ENCODE measurements at regions not wholly inside any gene's neighbourhood (a gene's known extent, or its start where the extent isn't known, plus 50 kb on each side); places are given as distances from the start of the nearest gene placed in this dataset.

DNA sequence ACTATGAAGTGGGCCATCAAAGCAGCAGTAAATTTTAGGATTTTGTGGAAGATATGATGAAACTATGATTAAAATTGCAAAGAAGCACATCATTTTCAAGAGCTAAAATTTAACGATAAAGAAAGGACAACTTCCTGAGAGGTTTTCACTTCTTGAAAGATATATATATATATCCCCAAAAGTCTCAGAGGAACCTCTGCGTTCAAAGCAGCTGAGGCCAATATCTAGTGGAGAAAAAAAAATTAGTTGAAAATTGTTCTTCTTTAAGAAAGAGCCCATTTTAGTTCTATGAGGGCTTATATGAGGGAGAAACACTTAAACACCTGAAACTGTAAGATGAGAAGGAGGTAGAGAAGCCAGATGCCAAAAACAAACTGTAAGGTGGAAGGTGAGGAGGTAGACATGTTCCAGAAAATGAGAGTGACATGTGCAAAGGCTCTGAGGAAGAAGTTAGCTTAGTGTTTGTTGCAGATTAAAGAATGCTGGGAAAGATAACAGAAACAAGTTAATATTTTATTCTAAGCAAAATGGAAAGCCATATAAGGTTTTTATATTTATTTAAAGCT, 72.9 kb upstream of the VRK2 start:
- no peak overlapping the region for H3K27ac Mint-ChIP-seq
- no peaks in the 10 kb centered on the region for H3K4me1 Mint-ChIP-seq (ENCODE audit: low read depth)
- POLR2A ChIA-PET: no interaction called here
- H3K36me3 Mint-ChIP-seq (ENCODE audit: low read depth): no peaks in the 10 kb centered on the region
- DNase-seq (no peak), ATAC-seq (no peak)
- intact Hi-C loops (cut with micrococcal nuclease): no loop called here
- peaks cover 1% of the 10 kb centered on the region for H3K9me3 Mint-ChIP-seq
- no peaks in the 10 kb centered on the region for H3K27me3 Mint-ChIP-seq
- no peak overlapping the region for H3K4me3 Mint-ChIP-seq
- CTCF ChIA-PET: no interaction called here
- TF ChIP-seq, protein P1, sequence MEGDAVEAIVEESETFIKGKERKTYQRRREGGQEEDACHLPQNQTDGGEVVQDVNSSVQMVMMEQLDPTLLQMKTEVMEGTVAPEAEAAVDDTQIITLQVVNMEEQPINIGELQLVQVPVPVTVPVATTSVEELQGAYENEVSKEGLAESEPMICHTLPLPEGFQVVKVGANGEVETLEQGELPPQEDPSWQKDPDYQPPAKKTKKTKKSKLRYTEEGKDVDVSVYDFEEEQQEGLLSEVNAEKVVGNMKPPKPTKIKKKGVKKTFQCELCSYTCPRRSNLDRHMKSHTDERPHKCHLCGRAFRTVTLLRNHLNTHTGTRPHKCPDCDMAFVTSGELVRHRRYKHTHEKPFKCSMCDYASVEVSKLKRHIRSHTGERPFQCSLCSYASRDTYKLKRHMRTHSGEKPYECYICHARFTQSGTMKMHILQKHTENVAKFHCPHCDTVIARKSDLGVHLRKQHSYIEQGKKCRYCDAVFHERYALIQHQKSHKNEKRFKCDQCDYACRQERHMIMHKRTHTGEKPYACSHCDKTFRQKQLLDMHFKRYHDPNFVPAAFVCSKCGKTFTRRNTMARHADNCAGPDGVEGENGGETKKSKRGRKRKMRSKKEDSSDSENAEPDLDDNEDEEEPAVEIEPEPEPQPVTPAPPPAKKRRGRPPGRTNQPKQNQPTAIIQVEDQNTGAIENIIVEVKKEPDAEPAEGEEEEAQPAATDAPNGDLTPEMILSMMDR (IDR thresholded peaks at IDR 0.05): no peak

DNA sequence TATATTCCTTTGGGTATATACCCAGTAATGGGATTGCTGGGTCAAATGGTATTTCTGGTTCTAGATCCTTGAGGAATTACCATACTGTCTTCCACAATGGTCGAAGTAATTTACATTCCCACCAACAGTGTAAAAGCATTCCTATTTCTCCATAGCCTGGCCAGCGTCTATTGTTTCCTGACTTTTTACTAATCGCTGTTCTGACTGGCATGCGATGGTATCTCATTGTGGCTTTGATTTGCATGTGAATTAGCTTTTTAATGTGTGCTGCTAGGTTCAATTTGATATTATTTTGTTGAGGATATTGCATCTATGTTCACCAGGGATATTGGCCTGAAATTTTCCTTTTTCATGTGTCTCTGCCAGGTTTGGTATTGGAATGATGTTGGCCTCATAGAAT, 67.4 kb upstream of the VRK2 start:
- ATAC-seq: no peak
- H3K4me3 Mint-ChIP-seq: no peak overlapping the region
- TF ChIP-seq, protein P1 (IDR thresholded peaks at IDR 0.05): no peak

DNA sequence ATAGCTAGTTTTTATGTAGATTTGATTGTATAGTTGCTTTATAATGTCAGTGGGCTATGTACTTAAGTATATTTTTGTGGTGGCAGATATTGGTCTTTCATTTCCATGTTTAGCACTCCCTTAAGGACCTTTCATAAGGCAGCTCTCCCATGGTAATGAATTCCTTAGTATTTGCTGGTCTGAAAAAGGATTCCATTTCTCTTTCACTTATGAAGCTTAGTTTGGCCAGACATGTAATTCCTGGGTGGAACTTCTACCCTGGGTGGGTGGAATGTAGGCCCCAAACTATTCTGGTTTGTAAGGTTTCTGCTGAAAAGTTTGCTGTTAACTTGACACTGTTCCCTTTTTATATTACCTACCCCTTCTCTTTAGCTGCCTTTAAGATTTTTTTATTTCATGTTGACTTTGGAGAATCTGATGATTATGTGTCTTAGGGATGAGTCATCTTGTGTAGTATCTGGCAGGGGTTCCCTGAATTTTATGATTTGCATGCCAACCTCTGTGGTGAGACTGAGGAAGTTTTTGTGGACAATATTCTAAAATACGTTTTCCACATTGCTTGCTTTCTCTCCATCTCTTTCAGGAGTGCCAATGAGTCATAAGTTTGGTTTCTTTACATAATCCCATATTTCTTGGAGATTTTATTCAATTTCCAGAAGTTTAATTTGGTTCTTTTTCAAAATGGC, 65.4 kb upstream of the VRK2 start:
- ATAC-seq (no peak), DNase-seq (no peak)
- CTCF ChIA-PET: no interaction called here
- intact Hi-C loops (cut with micrococcal nuclease): no loop called here
- POLR2A ChIA-PET: no interaction called here
- Mint-ChIP-seq H3K9me3 (no peaks in the 10 kb centered on the region), H3K27ac (no peak overlapping the region), H3K4me3 (no peak overlapping the region), H3K36me3 (ENCODE audit: low read depth) (no peaks in the 10 kb centered on the region), H3K27me3 (peaks cover 2% of the 10 kb centered on the region), H3K4me1 (ENCODE audit: low read depth) (no peaks in the 10 kb centered on the region)
- TF ChIP-seq, protein P1 (IDR thresholded peaks at IDR 0.05): no peak

More for the DNA sequence above, 67.4 kb upstream of the VRK2 start:
- intact Hi-C loops (cut with micrococcal nuclease): no loop called here
- Mint-ChIP-seq H3K27ac (no peak overlapping the region), H3K9me3 (no peaks in the 10 kb centered on the region), H3K36me3 (ENCODE audit: low read depth) (no peaks in the 10 kb centered on the region), H3K4me1 (ENCODE audit: low read depth) (no peaks in the 10 kb centered on the region), H3K27me3 (peaks cover 2% of the 10 kb centered on the region)
- POLR2A ChIA-PET: no interaction called here
- CTCF ChIA-PET: no interaction called here
- no peak for DNase-seq

DNA sequence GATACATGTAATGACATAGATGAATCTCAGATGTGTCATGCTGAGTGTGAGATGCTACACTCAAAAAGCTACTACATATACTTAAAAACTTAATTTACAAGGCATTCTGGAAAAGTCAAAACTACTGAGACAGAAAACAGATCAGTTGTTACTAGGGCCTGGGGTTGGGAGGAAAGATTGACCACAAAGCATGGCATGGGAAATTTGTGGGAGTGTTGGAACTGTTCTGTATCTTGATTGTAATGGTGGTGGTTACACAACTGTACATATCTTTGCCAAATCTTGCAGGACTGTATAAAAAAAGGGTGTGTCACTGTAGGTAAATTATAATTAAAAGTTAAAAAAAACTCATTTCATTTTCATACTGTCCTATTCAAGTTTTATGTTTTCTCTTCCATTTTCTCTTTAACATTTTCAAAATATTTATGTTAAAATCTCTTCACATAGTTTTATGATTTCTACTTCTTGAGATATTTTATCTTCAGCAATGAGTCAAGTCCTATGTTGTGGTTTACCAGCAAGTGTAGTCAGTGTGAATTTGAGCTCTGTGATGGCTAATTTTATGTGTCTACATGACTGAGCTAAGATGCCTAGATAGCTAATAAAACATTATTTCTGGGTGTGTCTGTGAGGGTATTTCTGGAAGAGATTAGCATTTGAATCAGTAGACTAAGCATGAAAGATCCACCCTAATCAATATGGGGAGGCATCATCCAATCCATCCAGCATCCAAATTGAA, 58.6 kb upstream of the VRK2 start:
- H3K4me3 Mint-ChIP-seq: no peak overlapping the region
- TF ChIP-seq, protein P1 (IDR thresholded peaks at IDR 0.05): no peak
- ATAC-seq: no peak
- H3K36me3 Mint-ChIP-seq (ENCODE audit: low read depth): no peaks in the 10 kb centered on the region
- no peaks in the 10 kb centered on the region for H3K27me3 Mint-ChIP-seq
- no peaks in the 10 kb centered on the region for H3K4me1 Mint-ChIP-seq (ENCODE audit: low read depth)
- H3K9me3 Mint-ChIP-seq: no peaks in the 10 kb centered on the region
- DNase-seq: no peak
- intact Hi-C loops (cut with micrococcal nuclease): no loop called here
- H3K27ac Mint-ChIP-seq: no peak overlapping the region
- ChIA-PET CTCF (no interaction called here), POLR2A (no interaction called here)

DNA sequence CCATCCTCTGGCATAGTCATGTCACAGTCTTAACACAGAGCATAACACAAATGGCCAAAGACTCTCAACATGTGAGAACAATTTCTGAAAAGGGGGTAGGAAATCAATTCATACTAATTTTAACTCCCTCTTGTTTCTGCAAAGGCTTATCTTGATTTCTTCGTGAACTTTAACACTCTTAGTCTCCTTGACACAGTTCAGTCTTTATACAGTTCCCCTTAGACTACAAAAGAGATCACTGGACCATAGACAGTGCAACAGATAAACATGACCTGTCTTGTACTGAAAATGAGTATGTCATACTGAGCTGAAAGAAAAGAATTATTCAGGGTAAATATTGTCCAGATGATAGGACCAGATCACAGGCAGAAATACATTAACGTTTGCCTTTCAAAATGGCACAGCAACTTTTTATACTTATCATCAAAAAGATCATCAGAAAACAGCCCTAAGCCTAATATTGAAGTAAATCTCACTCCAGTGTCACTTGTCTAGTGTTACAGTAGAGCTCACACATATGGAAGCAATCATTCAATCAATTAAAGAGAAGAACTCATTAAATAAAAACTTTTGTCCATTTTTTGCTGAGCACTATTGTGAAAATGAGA, 56.4 kb upstream of the VRK2 start:
- intact Hi-C loops (cut with micrococcal nuclease): no loop called here
- H3K4me3 Mint-ChIP-seq: no peak overlapping the region
- DNase-seq (no peak), ATAC-seq (no peak)
- POLR2A ChIA-PET: no interaction called here
- no peaks in the 10 kb centered on the region for H3K36me3 Mint-ChIP-seq (ENCODE audit: low read depth)
- H3K9me3 Mint-ChIP-seq: no peaks in the 10 kb centered on the region
- no peak overlapping the region for H3K27ac Mint-ChIP-seq
- H3K27me3 Mint-ChIP-seq: no peaks in the 10 kb centered on the region
- H3K4me1 Mint-ChIP-seq (ENCODE audit: low read depth): no peaks in the 10 kb centered on the region
- TF ChIP-seq, protein P1 (IDR thresholded peaks at IDR 0.05): no peak
- CTCF ChIA-PET: no interaction called here

Data from activated CD8-positive, alpha-beta T cell treated with anti-CD3 and anti-CD28 coated beads for 36 hours (primary cell).